HG03159 (cell line): ENCODE measurements at regions not wholly inside any gene's neighbourhood (a gene's known extent, or its start where the extent isn't known, plus 50 kb on each side); places are given as distances from the start of the nearest gene placed in this dataset.

Experiments used
- ATAC-seq: cut with Tn5 transposase; IDR thresholded peaks from one replicate; pipeline ENCODE4 v1.9.1; 2021; ENCODE audit warnings: mild to moderate bottlenecking, moderate library complexity; ENCODE audit not compliant: unreplicated experiment

DNA sequence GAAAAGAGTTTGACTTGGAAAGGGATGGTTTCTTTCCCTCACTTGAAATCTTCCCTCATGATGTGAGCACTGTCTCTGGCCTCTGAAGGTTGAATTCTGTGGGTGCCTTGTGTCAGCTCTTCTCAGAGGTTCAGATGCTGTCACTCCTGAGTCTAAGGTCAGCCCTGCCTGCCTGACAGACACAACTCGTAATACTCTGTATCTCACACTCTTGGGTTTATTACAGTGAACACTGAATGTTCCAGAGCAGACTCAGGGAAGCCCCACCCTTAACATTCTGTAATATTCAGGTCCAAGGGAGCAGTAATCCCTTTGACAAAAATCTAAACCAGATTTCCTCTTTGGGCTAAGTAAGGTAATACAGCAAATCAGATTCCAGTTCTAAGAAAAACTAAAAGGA is 837.8 kb downstream of the QKI start:
- ATAC-seq = no peak

DNA sequence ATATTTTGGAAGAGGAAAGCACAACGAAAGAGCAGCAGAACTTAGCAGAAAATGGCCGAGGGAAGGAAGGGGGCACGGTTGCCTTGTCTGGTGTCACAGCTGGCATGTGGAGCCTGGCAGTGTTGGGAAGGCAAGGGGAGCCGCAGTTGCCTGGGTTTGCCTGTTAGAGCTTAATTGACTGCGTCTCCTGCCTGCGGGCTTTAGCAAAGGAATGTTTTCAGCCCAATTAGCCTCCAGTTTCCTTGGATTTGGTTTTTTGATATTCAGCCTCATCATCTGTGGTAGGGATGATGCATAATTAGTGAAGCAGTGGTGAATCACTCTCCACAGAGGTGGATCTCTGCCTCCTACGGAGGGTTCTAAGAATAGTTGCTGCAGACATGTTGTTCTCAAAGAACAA is 832.6 kb downstream of the QKI start:
- no peak for ATAC-seq

DNA sequence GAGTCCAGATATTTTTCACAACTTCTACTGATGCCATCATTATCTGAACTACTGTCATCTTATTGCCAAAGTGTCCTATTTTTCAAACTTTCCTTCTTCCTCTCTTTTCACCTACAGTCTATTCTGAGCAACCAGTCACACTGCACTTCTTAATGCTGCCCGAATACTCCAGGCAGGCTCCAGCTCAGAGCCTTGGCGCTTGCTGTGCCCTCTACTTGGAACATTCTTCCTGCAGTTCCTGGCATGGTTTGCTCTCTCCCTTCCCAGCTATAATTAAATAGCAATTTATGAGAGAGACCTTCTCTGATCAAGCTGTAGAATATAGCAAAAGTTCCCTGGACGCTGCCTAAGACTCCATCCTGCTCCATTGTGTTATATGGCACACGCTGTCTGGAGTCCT is 831.6 kb downstream of the QKI start:
- no peak for ATAC-seq

DNA sequence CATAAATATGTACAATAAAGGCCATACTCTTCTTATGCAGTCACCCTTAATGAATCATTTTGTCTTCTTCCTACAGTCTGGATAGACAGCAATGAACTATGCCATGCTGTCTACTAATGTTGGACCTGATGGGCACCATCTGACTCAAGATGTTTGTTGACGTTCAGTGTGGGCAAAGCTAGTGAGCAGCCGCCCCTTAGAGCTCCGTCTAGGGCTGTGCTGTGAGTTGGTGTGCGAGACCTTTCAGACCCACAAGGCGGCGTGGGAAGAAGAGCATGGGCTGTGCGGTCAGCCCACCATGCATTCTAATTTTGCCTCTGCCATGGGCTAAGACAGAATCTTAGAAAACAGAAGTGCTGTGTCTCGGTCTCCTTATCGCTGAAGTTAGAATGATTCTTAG is 829.4 kb downstream of the QKI start:
- ATAC-seq = no peak

DNA sequence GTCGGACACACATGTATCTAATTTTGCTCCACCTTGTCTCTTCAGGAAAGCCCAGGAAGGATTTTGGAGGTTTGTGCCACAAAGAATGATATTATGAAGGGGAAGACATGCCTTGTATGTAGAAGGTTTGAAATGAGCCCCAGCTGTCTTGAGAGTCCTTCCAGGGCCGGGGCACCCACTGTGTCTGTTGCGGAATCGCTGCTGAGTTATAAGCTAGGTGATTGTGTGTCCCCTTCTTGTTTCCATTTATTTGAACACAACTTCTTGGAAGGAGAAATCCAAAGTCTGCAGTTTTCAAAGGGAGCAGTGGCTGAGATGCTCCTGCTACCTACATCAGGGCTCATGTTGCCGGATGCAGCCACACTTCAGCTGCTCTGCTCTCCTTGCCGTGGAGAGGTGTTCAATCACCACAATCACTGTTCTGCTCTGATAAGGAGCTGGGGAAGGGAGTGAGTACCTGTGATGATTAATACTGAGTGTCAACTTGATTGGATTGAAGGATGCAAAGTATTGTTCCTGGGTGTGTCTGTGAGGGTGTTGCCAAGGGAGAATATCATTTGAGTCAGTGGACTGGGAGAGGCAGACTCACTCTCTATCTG is 828.6 kb downstream of the QKI start:
- ATAC-seq = no peak

DNA sequence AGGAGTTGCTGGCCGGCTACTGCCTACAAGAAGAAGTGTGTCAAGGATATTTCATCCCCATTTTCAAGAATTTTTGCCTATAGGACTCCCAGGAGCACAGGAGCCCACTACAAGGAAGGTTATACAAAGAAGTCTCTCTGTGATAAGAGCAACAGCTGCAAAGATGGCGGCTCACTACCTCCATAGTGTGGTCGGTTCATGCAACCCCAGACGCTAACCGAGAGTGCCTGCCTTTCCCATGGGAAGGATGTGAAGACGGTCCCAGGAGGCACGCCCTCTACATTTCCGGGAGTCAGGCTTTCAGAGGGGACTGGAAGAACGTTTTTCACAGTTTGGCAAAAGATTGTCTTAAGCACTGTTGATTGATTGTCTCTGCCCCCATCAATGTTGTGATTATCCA is 816.3 kb downstream of the QKI start:
- no peak for ATAC-seq

DNA sequence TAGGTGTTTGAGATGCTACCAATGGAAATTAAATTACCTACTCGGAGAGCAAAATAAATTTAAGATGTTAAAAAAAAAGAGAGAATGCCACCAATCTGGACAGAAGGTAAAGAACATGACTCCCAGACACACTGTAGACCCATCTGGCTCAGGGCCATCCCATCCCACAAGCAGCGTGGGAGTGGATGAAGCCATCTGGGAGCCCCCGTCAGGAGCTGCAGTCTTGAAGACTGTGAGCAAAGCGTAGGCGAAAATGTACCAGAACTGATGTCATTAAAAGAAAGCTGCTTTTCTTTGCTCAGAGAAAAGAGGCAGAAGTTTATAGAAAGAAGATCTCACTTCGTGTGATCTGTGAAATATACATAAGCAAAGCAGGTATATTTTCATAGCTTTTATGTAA is 815.7 kb downstream of the QKI start:
- ATAC-seq = no peak

DNA sequence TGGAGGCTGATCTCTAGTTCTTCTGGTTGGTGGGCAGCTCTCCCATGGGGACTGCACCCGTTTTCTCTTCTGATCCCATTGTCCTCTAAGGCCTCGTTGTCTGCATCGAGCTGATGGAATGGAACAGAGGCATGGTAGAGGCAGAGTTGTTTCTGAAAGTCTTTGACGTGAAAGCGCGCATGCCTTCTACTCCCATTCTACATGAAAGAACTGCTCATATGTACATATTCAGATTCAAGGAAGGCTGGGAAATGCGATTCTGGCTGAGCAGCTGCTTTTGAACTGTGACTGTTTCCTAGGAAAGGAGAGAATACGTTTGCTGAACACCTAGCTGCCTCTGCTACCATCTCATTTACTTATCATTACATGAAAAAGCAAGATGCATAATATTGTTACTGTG is 815.2 kb downstream of the QKI start:
- no peak for ATAC-seq

DNA sequence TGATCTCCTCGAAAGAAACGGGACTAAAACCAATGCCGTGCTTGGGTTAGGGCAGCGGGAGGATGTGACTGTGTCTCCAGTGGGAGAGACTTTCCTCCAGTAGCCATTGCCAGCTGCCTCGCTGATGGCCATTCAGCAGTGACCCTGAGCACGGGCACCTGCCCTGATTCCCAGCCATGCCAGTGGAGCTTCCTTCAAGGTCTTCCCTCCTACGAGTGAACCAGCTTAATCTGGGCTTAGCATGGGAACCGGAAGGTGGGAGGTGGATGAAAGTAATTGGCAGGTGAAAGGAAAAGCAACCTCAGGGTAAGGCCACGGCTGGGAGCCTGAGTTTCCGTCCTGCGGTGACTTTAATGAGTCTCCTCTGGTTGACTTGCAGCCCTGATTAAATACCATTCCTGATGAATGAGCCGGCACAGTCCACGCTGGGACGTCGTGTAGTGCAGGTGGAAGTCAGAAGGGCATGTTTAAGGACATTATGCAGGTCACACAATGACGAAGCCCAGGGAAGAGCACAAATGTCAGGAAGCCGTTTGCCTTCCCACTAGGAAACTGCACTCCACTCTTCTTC is 813.5 kb downstream of the QKI start:
- no peak for ATAC-seq

DNA sequence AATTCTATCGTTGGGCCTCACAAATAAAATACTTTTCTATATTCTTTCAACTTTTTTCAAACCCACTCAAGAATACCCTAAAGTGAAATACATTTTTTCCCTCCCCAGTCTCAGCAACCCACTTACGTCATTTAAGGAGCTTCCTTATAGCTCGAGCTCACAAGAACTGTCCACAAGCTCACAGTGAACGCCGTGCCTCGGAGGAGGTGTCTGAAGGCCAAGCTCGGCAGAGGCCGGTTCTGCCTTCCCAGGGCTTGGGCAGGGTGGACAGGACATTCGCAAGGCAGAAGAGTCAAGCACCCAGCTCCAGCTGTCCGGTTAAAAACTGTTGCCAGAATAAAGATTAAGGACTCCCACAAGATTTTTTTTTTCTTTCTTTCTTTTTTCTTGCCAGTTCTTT is 802.3 kb downstream of the QKI start:
- ATAC-seq = no peak

DNA sequence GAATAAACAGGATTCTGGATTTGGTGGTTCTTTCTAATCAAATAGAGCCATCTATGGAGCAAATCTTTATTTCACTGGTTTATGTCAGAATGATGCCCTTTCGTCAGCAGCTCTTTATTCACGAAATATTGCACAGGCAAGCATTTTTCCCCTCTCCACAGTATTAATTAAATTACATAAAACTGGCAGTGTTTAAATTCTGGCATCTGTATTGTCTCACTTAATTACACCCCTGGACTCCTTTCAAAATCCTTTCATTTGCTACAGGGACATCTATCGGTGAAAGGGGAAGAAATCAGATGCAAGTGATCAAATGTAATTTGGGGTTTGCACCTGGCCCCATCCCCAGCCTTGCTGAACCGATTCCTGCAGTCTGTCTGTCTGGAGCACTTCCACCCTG is 801.9 kb downstream of the QKI start:
- ATAC-seq = no peak

DNA sequence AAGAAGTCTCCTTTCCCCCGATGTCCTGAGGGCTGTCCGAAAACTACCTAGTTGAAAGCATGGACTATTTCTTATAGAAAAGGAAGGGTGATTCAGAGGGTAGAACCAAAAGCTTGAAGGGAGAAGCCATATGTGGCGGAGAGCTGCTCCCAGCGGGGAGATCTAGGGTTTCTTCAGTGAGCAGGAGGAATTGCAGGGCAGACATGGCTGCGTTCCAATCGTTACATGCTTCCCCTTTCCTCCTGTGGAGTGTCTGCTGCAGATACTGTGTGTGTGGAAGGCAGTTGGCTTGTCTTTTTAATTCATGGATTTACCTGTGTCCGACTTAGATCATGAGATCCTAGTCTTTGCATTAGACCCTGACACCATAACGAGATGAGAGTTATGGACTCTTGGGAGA is 799.5 kb downstream of the QKI start:
- no peak for ATAC-seq

DNA sequence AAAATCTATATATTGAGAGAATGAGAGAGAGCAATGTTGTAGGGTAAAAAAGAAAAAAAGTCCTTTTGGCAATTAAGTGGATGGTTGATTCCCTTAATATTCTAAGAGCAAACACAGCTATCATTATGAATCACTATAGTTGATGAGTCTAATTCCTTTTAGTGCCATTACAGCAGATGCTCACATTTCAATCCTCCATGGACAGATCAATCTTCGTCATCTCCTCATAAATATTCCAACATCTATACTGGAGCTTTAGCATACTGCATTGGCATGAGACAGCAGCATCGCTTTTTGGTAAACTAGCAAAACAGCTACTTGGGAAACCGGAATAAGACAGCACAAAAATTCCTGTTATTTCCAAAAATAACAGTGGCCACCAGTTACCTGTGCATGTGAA is 796.7 kb downstream of the QKI start:
- ATAC-seq = no peak

DNA sequence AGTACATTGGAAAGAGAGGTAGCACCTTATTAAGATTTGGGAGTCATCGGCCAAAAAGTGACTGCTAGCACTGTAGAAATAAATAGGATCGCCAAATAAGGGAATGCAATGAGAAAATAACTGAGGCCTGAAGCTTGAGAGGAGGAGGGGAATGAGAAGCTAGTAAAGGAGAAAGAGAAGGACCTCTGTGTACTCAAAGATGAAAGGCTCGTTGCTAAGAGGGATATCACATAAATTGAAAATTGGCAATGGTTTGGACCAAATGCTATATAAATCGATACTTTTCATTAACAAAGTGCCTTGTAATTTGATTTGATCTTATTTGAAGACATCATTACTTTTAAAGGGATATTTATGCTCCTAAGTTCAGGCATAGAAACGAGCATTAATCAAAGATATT is 796.3 kb downstream of the QKI start:
- no peak for ATAC-seq

DNA sequence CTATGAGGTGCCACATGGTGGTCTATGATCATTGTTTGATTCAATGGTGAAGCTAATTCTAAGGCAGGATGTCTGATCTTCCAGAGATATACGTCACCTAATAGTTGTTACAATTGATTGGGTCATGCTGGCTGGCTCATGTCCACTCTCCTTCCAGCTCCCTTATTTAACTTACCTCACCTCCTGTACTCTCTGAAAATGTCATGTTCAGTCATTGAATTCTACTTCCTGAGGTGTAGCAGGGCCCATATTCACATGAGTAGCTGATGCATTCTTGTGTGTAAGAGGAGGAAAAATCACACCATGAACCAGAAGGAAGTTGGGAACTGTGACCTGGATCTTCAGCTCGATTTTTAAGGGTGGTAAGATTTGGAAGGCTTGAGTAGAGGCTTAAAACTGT is 795.8 kb downstream of the QKI start:
- ATAC-seq = no peak

DNA sequence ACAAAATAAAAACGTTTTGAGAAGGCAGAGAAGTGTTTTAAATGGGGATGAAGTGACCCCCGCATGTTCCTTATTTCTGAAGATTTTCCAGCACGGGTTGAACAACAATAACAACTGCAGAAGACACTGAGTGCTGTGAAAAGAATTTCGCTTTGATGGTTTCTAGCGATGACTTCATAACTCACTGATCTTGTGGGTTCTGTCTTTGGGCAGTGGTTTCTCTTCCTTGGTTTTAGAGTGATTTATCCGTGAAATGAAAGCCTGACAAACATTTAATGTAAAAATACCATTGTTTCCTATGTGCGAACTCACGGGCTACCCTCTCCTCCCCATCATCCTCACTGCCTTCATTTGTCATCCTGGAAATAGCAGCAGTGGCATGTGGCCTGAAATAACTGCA is 793.9 kb downstream of the QKI start:
- no peak for ATAC-seq

DNA sequence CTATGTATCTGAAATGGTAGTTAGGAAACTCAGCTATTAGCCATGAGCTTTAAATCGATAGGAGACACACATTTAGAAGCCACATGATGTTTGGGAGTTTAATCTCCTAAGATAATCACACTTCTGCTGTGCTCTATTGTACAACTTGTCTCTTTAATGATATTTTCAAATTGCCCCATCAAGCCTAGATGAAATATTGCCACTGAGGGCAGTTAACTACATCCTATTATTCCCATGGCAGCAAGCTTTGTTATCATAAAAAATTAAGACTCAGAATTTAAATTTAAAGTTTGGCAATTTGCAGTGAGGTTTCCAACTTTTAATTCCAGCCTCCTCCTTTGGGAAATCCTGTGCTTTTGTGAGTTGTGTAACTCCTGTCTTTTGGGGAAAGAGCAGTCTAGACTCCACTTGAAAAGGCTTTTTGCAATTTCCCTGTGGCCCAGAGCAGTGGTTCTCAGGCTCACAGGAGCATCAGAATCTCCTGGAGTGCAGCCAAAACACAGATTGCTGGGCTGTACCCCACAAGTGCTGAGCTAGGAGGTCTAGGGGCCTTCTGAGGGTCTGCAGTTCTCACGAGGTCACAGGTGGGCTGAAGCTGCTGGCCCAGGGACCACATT is 792.4 kb downstream of the QKI start:
- no peak for ATAC-seq

DNA sequence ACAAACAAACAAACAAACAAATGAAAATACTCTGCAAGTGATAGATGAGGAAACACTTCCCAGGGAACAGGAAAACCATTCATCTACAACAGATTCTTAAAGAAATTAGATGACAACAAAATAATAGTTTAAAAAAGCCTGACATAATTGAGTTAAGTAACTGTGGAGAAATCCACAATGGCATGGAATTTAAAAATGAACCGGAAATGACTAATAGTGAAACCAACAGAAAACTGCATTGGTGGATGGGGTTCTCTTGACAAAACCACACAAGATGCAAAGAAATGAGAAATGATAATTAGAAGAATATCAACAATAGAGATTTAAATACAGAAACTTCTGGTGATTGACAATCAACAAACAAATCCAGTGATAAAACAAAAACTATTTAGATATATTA is 785.6 kb downstream of the QKI start:
- no peak for ATAC-seq

DNA sequence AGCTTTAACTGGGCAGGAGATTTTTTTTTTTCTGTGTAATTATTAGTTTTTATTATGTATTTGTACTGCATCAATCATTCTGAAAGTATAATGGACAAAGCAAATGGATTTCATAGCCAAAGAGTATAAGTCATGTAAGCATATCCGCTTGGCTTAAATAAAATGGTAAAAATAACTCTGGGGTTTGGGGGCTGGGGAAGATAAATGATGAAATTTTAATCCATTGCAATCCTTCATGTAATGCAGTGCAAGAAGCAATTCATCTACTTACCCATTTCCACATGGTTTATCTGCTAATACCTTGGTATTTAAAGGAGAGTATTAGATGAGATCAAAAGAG is 781.4 kb downstream of the QKI start:
- no peak for ATAC-seq

DNA sequence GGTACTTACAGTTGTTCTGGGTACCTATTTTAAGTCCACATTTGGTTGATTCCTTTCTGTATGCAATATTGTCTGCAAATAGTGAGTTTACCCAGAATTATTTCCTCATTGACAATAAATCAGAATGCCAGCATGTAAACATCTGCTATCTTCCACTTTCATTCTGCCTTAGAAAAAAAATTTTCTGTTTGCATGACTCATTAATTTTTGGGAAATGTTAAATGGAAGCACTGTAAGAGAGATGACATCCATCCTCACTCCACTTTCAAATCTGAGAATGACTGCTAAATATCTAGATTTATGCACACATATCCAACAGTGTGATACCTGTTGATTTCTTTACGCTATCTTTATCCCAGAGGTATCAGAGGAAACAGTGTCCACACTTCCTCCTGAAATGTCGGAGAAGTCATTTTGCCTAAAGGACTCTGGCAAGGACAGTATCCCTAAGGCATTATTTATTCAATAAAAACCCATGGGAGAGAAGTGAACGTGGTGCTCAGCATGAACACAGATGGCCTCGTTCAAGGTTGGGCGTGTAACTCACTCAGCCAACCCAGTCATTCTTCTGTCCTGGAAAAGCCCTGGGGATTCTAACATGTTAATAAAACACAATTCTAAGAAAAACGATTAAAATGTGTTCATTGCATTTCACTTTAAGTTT is 780.9 kb downstream of the QKI start:
- ATAC-seq = no peak

DNA sequence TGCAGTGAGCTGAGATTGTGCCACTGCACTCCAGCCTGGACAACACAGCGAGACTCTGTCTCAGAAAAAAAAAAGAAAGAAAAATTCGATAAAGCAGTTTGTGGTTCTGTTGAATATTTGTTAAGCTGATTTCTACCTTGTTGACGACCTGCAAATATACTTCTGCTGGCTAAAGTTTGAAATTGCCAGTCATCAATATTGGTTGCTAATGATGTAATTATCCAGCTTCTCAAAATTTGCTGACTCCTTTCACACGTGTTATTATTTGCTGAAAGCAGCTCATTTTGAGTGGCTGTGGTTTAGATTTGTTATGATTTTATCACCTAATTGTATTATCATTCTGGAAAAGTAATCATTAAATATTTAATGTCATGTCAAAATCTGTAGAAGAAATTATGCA is 774.3 kb downstream of the QKI start:
- ATAC-seq = no peak

DNA sequence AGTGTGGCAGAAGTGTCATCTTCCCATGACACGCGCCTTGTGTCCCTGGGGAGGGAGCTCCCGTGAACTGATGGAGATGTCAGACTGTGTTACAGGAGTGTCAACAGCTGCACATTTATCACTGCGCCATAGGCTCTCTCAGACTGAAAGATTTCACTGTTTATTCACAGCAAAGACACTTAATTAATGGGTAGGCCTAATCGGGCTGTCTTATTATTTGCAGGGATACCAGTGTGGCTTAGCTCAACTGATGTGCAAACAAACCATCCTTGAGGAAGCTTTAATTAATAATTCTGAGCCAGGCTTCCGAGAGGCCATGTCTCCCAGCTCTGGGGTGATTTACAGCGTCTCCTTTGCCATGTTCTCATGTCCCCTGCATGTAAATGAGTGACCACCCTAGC is 771.0 kb downstream of the QKI start:
- ATAC-seq = no peak

DNA sequence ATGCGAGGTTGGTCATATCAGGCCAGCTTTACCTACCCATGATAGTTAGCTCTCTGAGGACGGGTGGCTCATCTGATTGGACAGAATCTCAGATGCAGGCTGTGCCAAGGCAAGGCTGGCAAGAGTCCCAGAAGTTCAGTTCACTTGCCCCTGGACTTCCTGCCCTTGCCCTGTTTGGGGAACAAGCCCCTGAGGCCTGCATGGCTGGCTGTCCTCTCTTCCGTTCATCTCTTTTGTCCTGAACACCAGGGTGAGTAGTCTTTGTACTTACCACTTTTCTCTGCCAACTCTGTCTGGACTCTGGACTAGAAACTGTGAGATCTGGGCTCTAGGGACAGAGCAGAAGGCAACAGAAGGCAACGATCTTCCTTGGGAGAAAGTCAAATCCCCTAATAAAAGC is 769.9 kb downstream of the QKI start:
- no peak for ATAC-seq
